ENCODE measurements at regions not wholly inside any gene's neighbourhood (a gene's known extent, or its start where the extent isn't known, plus 50 kb on each side); places are given as distances from the start of the nearest gene placed in this dataset.

DNA sequence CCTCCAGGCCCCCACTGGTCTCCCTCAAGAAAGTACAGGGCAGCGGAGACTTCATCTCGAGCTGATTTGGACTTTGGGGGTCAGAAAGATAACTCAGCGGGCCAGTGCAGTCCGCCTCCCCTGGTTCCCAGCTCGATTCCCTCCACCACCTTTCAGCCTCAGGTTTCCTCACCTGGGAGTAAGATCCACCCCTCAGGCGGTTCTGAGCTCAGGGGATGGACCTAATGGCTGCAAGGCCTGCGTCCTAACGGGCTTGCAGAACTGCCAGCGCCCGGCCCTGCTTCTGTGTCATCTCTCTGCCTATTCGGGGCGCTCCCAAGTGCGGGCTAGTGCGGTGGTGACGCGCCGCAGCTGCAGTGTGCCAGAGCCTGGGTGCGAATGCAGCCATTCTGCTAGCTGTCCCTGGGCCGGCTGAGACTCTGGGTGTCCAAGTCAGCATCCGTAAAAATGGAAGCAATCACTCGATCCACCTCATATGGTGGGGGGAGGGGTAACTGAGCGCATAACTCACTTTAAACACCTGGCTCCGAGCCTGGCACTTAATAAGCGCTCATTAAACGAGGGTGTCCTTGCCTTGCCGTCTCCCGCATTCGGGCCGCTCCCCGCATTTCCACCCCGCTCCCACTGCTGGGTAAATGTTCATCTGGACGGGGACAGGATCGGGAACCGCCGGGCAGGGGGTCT is 129.6 kb upstream of the LHX1 start:
- Histone ChIP-seq H3K4me3 (ENCODE audit: low read length in 3 of 3) (no peak overlapping the region), H3K4me1 (ENCODE audit: control insufficient read depth in 3 of 3, insufficient read depth in 3 of 3, low read length in 3 of 3) (no peaks in the 10 kb centered on the region), H3K27ac (ENCODE audit: low read depth, low read length) (no peak overlapping the region), H3K9me3 (ENCODE audit: control insufficient read depth in 3 of 3, low read length in 3 of 3) (no peaks in the 10 kb centered on the region), H3K9ac (ENCODE audit: low read depth in 1 of 3, low read length in 3 of 3) (no peak overlapping the region), H3K27me3 (ENCODE audit: control insufficient read depth in 3 of 3, insufficient read depth in 3 of 3, low read length in 3 of 3) (peaks cover 49 to 57% (median 49%) of the 10 kb centered on the region in 3 donors), H3K36me3 (ENCODE audit: control insufficient read depth in 3 of 3, insufficient read depth in 3 of 3, low read length in 3 of 3) (no peaks in the 10 kb centered on the region)

- no peaks in the 10 kb centered on the region for H3K4me1 ChIP-seq (ENCODE audit: control insufficient read depth in 3 of 3, insufficient read depth in 3 of 3, low read length in 3 of 3)
- H3K27ac ChIP-seq (ENCODE audit: low read depth, low read length), result no peak overlapping the region
- H3K4me3 ChIP-seq (ENCODE audit: low read length in 3 of 3), result no peak overlapping the region
- no peak overlapping the region for H3K9ac ChIP-seq (ENCODE audit: low read depth in 1 of 3, low read length in 3 of 3)
- H3K27me3 ChIP-seq (ENCODE audit: control insufficient read depth in 3 of 3, insufficient read depth in 3 of 3, low read length in 3 of 3), result peaks cover 54 to 63% (median 55%) of the 10 kb centered on the region in 3 donors
- no peaks in the 10 kb centered on the region for H3K36me3 ChIP-seq (ENCODE audit: control insufficient read depth in 3 of 3, insufficient read depth in 3 of 3, low read length in 3 of 3)
- no peaks in the 10 kb centered on the region for H3K9me3 ChIP-seq (ENCODE audit: control insufficient read depth in 3 of 3, low read length in 3 of 3)
These were observed 129.1 kb upstream of the LHX1 start for GRCh38 chr17:36808180-36808661.

DNA sequence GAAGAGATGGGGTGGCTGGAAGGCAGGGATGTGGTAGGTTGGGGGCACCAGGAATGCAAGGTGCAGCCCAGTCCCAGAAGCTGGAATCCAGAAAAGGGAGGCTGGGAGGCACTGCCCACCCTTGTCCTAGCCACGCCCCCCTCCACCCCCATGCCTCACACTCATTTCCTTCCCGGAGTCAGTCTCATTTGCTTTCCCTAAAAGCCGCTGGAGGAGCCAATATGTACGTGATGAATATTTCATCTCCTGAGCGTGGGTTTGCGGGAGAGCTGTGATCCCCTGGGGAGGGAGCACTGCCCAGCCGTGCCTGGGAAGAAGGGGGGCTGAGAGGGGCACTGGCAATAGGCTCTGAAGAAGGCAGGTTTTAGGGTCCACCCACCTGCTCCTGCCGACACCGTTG is 124.5 kb upstream of the LHX1 start:
- no peak overlapping the region for H3K27ac ChIP-seq (ENCODE audit: low read depth, low read length)
- no peak overlapping the region for H3K4me3 ChIP-seq (ENCODE audit: low read length in 3 of 3)
- H3K36me3 ChIP-seq (ENCODE audit: control insufficient read depth in 3 of 3, insufficient read depth in 3 of 3, low read length in 3 of 3), result no peaks in the 10 kb centered on the region
- no peaks in the 10 kb centered on the region for H3K4me1 ChIP-seq (ENCODE audit: control insufficient read depth in 3 of 3, insufficient read depth in 3 of 3, low read length in 3 of 3)
- no peaks in the 10 kb centered on the region for H3K9me3 ChIP-seq (ENCODE audit: control insufficient read depth in 3 of 3, low read length in 3 of 3)
- no peak overlapping the region for H3K9ac ChIP-seq (ENCODE audit: low read depth in 1 of 3, low read length in 3 of 3)
- H3K27me3 ChIP-seq (ENCODE audit: control insufficient read depth in 3 of 3, insufficient read depth in 3 of 3, low read length in 3 of 3), result peaks cover 62 to 84% (median 80%) of the 10 kb centered on the region in 3 donors

DNA sequence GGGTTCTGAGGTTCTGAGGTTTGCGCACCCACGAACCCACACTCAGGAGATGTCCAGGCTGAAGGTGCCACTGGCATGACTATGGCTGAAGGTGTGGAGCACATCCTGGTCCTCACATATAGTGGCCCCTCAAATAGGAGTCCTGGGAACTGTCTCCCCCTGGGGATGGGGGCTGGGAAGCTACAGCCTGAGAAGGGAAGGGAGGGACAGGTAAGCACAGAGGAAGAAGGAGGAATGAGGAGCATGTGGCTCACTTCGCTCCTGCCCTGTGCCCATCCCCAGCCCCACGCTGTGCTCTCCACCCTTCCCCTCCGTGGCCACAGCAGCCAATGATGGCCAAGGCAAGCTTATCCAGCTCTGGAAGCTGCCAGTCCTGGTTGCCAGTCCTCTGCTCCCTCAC is 123.9 kb upstream of the LHX1 start:
- peaks cover 64 to 80% (median 80%) of the 10 kb centered on the region in 3 donors for H3K27me3 ChIP-seq (ENCODE audit: control insufficient read depth in 3 of 3, insufficient read depth in 3 of 3, low read length in 3 of 3)

GRCh38 chr17:36813957-36814563 is 123.2 kb upstream of the LHX1 start:
- Histone ChIP-seq H3K4me3 (ENCODE audit: low read length in 3 of 3) (no peak overlapping the region), H3K9ac (ENCODE audit: low read depth in 1 of 3, low read length in 3 of 3) (no peak overlapping the region), H3K36me3 (ENCODE audit: control insufficient read depth in 3 of 3, insufficient read depth in 3 of 3, low read length in 3 of 3) (no peaks in the 10 kb centered on the region), H3K9me3 (ENCODE audit: control insufficient read depth in 3 of 3, low read length in 3 of 3) (no peaks in the 10 kb centered on the region), H3K27me3 (ENCODE audit: control insufficient read depth in 3 of 3, insufficient read depth in 3 of 3, low read length in 3 of 3) (peaks cover 60 to 80% (median 79%) of the 10 kb centered on the region in 3 donors), H3K4me1 (ENCODE audit: control insufficient read depth in 3 of 3, insufficient read depth in 3 of 3, low read length in 3 of 3) (no peaks in the 10 kb centered on the region), H3K27ac (ENCODE audit: low read depth, low read length) (no peak overlapping the region)

More for the DNA sequence above, 123.9 kb upstream of the LHX1 start:
- Histone ChIP-seq H3K4me3 (ENCODE audit: low read length in 3 of 3) (no peak overlapping the region), H3K9ac (ENCODE audit: low read depth in 1 of 3, low read length in 3 of 3) (no peak overlapping the region), H3K4me1 (ENCODE audit: control insufficient read depth in 3 of 3, insufficient read depth in 3 of 3, low read length in 3 of 3) (no peaks in the 10 kb centered on the region), H3K36me3 (ENCODE audit: control insufficient read depth in 3 of 3, insufficient read depth in 3 of 3, low read length in 3 of 3) (no peaks in the 10 kb centered on the region), H3K27ac (ENCODE audit: low read depth, low read length) (no peak overlapping the region), H3K9me3 (ENCODE audit: control insufficient read depth in 3 of 3, low read length in 3 of 3) (no peaks in the 10 kb centered on the region)

- Histone ChIP-seq H3K4me1 (ENCODE audit: control insufficient read depth in 3 of 3, insufficient read depth in 3 of 3, low read length in 3 of 3) (no peaks in the 10 kb centered on the region), H3K4me3 (ENCODE audit: low read length in 3 of 3) (no peak overlapping the region), H3K36me3 (ENCODE audit: control insufficient read depth in 3 of 3, insufficient read depth in 3 of 3, low read length in 3 of 3) (no peaks in the 10 kb centered on the region), H3K9ac (ENCODE audit: low read depth in 1 of 3, low read length in 3 of 3) (no peak overlapping the region), H3K27me3 (ENCODE audit: control insufficient read depth in 3 of 3, insufficient read depth in 3 of 3, low read length in 3 of 3) (peaks cover 55 to 80% (median 71%) of the 10 kb centered on the region in 3 donors), H3K9me3 (ENCODE audit: control insufficient read depth in 3 of 3, low read length in 3 of 3) (no peaks in the 10 kb centered on the region), H3K27ac (ENCODE audit: low read depth, low read length) (no peak overlapping the region)
These were observed 122.3 kb upstream of the LHX1 start for GRCh38 chr17:36814958-36815357.

DNA sequence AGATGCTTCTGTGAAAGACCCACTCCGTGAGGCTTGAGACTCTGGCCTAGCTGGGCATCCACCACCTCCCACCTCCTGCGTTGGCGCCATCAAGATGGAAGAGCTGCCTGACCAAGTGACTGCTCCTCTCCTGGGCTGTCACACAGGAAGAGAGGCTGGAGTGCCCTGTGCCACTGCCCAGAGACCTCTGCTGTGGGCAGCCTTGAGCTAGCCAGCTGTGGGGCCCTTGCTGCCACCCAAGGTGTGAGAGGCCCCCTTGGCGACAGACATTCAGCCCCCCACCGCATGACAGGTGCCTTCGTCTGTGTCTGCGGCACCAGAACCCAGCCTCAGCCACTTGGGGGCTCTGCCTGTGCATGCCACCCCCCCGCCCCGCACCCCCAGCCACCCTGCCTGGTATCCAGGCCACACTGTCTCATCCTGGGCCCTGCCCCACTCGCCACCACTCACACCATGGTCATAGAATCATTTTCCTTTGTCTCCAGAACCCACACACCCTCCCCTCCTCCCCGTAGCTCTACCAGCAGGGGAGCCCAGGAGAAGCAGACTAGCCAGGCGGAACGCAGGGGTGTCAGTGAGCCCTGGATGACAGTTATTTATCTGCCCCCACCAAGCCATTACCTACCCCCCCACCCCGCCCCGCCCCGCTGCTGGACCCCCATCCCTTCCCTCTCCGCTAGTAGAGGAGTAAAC is 120.9 kb upstream of the LHX1 start:
- H3K27ac ChIP-seq (ENCODE audit: low read depth, low read length), result no peak overlapping the region
- H3K9ac ChIP-seq (ENCODE audit: low read depth in 1 of 3, low read length in 3 of 3), result no peak overlapping the region
- no peaks in the 10 kb centered on the region for H3K4me1 ChIP-seq (ENCODE audit: control insufficient read depth in 3 of 3, insufficient read depth in 3 of 3, low read length in 3 of 3)
- peaks cover 44 to 76% (median 64%) of the 10 kb centered on the region in 3 donors for H3K27me3 ChIP-seq (ENCODE audit: control insufficient read depth in 3 of 3, insufficient read depth in 3 of 3, low read length in 3 of 3)
- no peaks in the 10 kb centered on the region for H3K9me3 ChIP-seq (ENCODE audit: control insufficient read depth in 3 of 3, low read length in 3 of 3)
- H3K4me3 ChIP-seq (ENCODE audit: low read length in 3 of 3), result no peak overlapping the region
- H3K36me3 ChIP-seq (ENCODE audit: control insufficient read depth in 3 of 3, insufficient read depth in 3 of 3, low read length in 3 of 3), result no peaks in the 10 kb centered on the region

DNA sequence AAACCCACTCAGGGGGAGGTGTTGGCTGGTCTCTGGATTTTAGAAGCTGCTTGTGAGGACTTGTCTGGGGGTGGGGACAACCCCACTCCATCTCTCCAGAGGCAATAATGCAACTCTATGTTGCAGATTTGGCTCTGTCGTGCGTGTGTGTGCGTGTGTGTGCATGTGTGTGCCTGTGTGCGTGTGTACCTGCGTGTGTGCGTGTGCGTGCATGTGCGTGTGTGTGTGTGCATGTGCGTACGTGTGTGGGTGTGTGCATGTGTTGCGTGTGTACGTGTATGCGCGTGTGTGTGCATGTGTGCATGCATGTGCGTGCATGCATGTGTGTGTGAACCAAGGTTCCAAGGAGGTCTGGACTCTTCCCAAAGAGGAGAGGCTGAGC is 120.4 kb upstream of the LHX1 start:
- Histone ChIP-seq H3K27ac (ENCODE audit: low read depth, low read length) (no peak overlapping the region), H3K36me3 (ENCODE audit: control insufficient read depth in 3 of 3, insufficient read depth in 3 of 3, low read length in 3 of 3) (no peaks in the 10 kb centered on the region), H3K4me1 (ENCODE audit: control insufficient read depth in 3 of 3, insufficient read depth in 3 of 3, low read length in 3 of 3) (no peaks in the 10 kb centered on the region), H3K9ac (ENCODE audit: low read depth in 1 of 3, low read length in 3 of 3) (no peak overlapping the region), H3K4me3 (ENCODE audit: low read length in 3 of 3) (no peak overlapping the region), H3K9me3 (ENCODE audit: control insufficient read depth in 3 of 3, low read length in 3 of 3) (no peaks in the 10 kb centered on the region), H3K27me3 (ENCODE audit: control insufficient read depth in 3 of 3, insufficient read depth in 3 of 3, low read length in 3 of 3) (peaks cover 38 to 75% (median 66%) of the 10 kb centered on the region in 3 donors)

DNA sequence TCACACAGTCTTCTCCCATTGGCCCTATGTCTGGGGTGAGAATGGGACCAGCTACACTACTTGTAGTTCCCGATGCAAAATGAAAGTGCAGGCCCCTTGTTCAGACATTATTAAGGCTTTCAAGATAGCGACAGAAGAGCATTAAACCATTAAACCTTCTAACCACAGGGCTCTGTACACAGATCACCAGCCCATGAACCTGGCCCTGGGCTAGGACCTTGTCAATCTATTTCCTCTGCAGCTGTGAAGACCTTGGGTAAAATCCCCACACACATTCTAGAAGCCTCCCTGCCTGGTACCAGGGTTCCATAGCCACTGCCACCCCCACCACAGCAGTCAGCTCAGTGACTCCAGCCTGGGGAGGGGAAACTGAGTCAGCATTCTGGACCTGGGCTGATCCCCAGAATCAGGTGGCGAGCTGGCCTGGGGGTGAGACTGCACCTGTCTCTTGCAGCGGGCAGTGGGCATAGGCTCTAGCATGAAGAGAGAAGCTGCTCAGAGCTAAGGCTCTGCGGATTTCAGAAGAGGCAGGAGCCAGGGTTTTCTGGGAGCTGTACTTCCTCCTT is 119.7 kb upstream of the LHX1 start:
- Histone ChIP-seq H3K4me1 (ENCODE audit: control insufficient read depth in 3 of 3, insufficient read depth in 3 of 3, low read length in 3 of 3) (no peaks in the 10 kb centered on the region), H3K9me3 (ENCODE audit: control insufficient read depth in 3 of 3, low read length in 3 of 3) (no peaks in the 10 kb centered on the region), H3K9ac (ENCODE audit: low read depth in 1 of 3, low read length in 3 of 3) (no peak overlapping the region), H3K27ac (ENCODE audit: low read depth, low read length) (no peak overlapping the region), H3K36me3 (ENCODE audit: control insufficient read depth in 3 of 3, insufficient read depth in 3 of 3, low read length in 3 of 3) (no peaks in the 10 kb centered on the region), H3K4me3 (ENCODE audit: low read length in 3 of 3) (no peak overlapping the region), H3K27me3 (ENCODE audit: control insufficient read depth in 3 of 3, insufficient read depth in 3 of 3, low read length in 3 of 3) (peaks cover 34 to 72% (median 61%) of the 10 kb centered on the region in 3 donors)

All from skeletal muscle tissue (tissue), 3 donors.